ENCODE measurements at regions not wholly inside any gene's neighbourhood (a gene's known extent, or its start where the extent isn't known, plus 50 kb on each side); places are given as distances from the start of the nearest gene placed in this dataset.

GRCh38 chr13:81388400-81388799 is 1047.5 kb upstream of the SPRY2 start:
- TF ChIP-seq CTCF (IDR thresholded peaks at IDR 0.05) (no peak), POLR2A (IDR thresholded peaks at IDR 0.05) (no peak), POLR2AphosphoS5 (IDR thresholded peaks at IDR 0.05) (no peak)

All from sigmoid colon (tissue), 4 donors.